Gastroesophageal sphincter (tissue), 3 donors: ENCODE measurements at regions not wholly inside any gene's neighbourhood (a gene's known extent, or its start where the extent isn't known, plus 50 kb on each side); places are given as distances from the start of the nearest gene placed in this dataset.

Experiments
- EP300 ChIP-seq: sonication (generic); formaldehyde crosslinking; IDR thresholded peaks from one replicate; pipeline ENCODE4 v1.6.1; 2017; ENCODE audit warnings: antibody characterized with exemption, mild to moderate bottlenecking
- POLR2A ChIP-seq, 2 donors: fragments of 450-650 bp; IDR thresholded peaks; one replicate each; pipeline ENCODE4 v1.6.1; 2017; ENCODE audit warnings: antibody characterized with exemption in 2 of 2, mild to moderate bottlenecking in 2 of 2, moderate library complexity in 1 of 2
- POLR2AphosphoS5 ChIP-seq: sonication (generic); formaldehyde crosslinking; IDR thresholded peaks from one replicate; pipeline ENCODE4 v1.6.1; 2017; ENCODE audit warnings: antibody characterized with exemption
- TF ChIP-seq, protein P1 (sequence below), 4 experiments: fragments of 200-600 bp in 2 of 4; fragments of 450-650 bp in 2 of 4; sonication (generic) in 1 of 4; IDR thresholded peaks; one replicate each; pipeline ENCODE4 v1.5.1; 2017 to 2019; ENCODE audit warnings: antibody characterized with exemption in 4 of 4, mild to moderate bottlenecking in 2 of 4, moderate library complexity in 2 of 4

DNA sequence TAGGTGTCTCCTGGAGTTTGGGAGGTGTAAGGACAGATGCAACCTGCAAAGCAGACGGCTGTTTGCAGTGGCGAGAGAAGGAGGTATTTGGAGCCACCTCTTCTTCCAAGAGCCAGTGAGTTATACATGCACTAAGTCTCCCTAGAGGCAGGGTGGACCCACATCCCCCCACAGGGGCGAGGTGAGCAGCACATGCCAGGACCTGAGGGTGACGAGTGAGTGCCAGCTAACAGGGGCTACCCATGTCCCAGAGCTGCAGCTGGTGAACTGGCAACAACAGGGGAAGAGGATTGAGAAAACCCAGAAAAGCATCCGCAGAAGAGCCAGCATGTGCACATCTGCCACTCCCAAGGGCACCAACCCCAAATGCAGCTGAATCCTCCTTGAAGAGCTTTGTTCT lies 95.1 kb downstream of the CD83 start:
- TF ChIP-seq, protein P1, sequence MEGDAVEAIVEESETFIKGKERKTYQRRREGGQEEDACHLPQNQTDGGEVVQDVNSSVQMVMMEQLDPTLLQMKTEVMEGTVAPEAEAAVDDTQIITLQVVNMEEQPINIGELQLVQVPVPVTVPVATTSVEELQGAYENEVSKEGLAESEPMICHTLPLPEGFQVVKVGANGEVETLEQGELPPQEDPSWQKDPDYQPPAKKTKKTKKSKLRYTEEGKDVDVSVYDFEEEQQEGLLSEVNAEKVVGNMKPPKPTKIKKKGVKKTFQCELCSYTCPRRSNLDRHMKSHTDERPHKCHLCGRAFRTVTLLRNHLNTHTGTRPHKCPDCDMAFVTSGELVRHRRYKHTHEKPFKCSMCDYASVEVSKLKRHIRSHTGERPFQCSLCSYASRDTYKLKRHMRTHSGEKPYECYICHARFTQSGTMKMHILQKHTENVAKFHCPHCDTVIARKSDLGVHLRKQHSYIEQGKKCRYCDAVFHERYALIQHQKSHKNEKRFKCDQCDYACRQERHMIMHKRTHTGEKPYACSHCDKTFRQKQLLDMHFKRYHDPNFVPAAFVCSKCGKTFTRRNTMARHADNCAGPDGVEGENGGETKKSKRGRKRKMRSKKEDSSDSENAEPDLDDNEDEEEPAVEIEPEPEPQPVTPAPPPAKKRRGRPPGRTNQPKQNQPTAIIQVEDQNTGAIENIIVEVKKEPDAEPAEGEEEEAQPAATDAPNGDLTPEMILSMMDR (IDR thresholded peaks at IDR 0.05): no peak
- TF ChIP-seq EP300 (no peak), POLR2A (IDR thresholded peaks at IDR 0.05) (no peak), POLR2AphosphoS5 (no peak)
